ENCODE measurements at regions not wholly inside any gene's neighbourhood (a gene's known extent, or its start where the extent isn't known, plus 50 kb on each side); places are given as distances from the start of the nearest gene placed in this dataset.

GRCh38 chr12:22755629-22756028, 130.7 kb downstream of the ETNK1 start:
- WGBS, 2 experiments (ENCODE audit: extremely low coverage in 2 of 2, insufficient read length in 1 of 2): no CpG with 5 or more reads among the region's 1 CpG
- H2BK15ac ChIP-seq (ENCODE audit: low read depth, low read length): no peak overlapping the region
- H3K18ac ChIP-seq (ENCODE audit: low read depth, low read length): no peak overlapping the region
- H2BK5ac ChIP-seq (ENCODE audit: low read depth, low read length, poor library complexity, severe bottlenecking): no peak overlapping the region
- BruUV-seq (replicated peaks): no TSS peak
- no peak overlapping the region for H3K9ac ChIP-seq (ENCODE audit: low read depth, low read length)
- no peaks in the 10 kb centered on the region for H3K27me3 ChIP-seq (ENCODE audit: control insufficient read depth, insufficient read depth, low read length)
- no peak overlapping the region for H4K8ac ChIP-seq (ENCODE audit: low read depth in 2 of 2, low read length in 2 of 2)
- H3K9me3 ChIP-seq (ENCODE audit: control insufficient read depth, insufficient read depth, low read length): no peaks in the 10 kb centered on the region
- no peaks in the 10 kb centered on the region for H4K20me1 ChIP-seq (ENCODE audit: insufficient read depth, low read length)
- H2AFZ ChIP-seq (replicated peaks; ENCODE audit: low read length, poor library complexity): no peak overlapping the region
- H4K5ac ChIP-seq (ENCODE audit: low read depth, low read length): no peak overlapping the region
- no peak overlapping the region for H2AK9ac ChIP-seq (replicated peaks; ENCODE audit: low read depth, low read length, poor library complexity)
- ChIA-PET CTCF (no interaction called here), POLR2A (ENCODE audit: unreplicated experiment) (interaction anchor here (0.6 kb wide), 1 partner anchor 49 kb away, joined by 3 read pairs; no protein-coding TSS in a partner anchor)
- DNase-seq (no peak), ATAC-seq (ENCODE audit: low read depth) (no peak)
- H3K4ac ChIP-seq (ENCODE audit: low read depth, low read length): no peak overlapping the region
- dilution Hi-C loops (cut with HindIII; ENCODE audit: low sequenced_read_pairs, unreplicated experiment): no loop called here
- H2BK20ac ChIP-seq (ENCODE audit: low read depth, low read length): no peak overlapping the region
- TF ChIP-seq MAZ (IDR thresholded peaks at IDR 0.05; ENCODE audit: borderline replicate concordance, low read depth, low read length) (no peak), NFE2L2 (IDR thresholded peaks at IDR 0.05; ENCODE audit: low read depth, low read length) (no peak), RAD21 (IDR thresholded peaks at IDR 0.05; ENCODE audit: low read length) (no peak), BHLHE40 (IDR thresholded peaks at IDR 0.05; ENCODE audit: low read depth, low read length) (no peak), CTCF (conservative IDR thresholded peaks at IDR 0.05; ENCODE audit: low read depth, low read length) (no peak), CEBPB (IDR thresholded peaks at IDR 0.05; ENCODE audit: low read depth, low read length) (no peak), RFX5 (IDR thresholded peaks at IDR 0.05; ENCODE audit: low read depth, low read length) (no peak), ELK1 (IDR thresholded peaks at IDR 0.05; ENCODE audit: borderline replicate concordance, low read depth, low read length) (no peak), SMC3 (IDR thresholded peaks at IDR 0.05; ENCODE audit: low read depth, low read length) (no peak), POLR2A (IDR thresholded peaks at IDR 0.05; ENCODE audit: low read depth, low read length) (no peak), RCOR1 (IDR thresholded peaks at IDR 0.05; ENCODE audit: insufficient replicate concordance, low read length) (no peak), MAFK (IDR thresholded peaks at IDR 0.05; ENCODE audit: low read depth, low read length) (no peak)
- no peaks in the 10 kb centered on the region for H3K36me3 ChIP-seq (ENCODE audit: control insufficient read depth, insufficient read depth, low read length)
- H2AK5ac ChIP-seq (ENCODE audit: low read depth, low read length): no peak overlapping the region
- no peak overlapping the region for H2BK120ac ChIP-seq (ENCODE audit: low read depth, low read length)
- no peaks in the 10 kb centered on the region for H3K9me1 ChIP-seq (ENCODE audit: insufficient read depth, low read length)
- no peaks in the 10 kb centered on the region for H3K4me1 ChIP-seq (ENCODE audit: control insufficient read depth, insufficient read depth, low read length)
- no peak overlapping the region for H3K14ac ChIP-seq (replicated peaks; ENCODE audit: low read depth, low read length)
- in situ Hi-C loops (cut with MboI; ENCODE audit: low sequenced_read_pairs): no loop called here
- intact Hi-C loops (cut with micrococcal nuclease): no loop called here
- H3K27ac ChIP-seq (ENCODE audit: insufficient read depth, low read length): no peak overlapping the region
- H3K4me2 ChIP-seq (ENCODE audit: low read depth, low read length): no peak overlapping the region
- H3K79me1 ChIP-seq (ENCODE audit: low read depth in 1 of 2, low read length in 2 of 2): no peaks in the 10 kb centered on the region
- no peak overlapping the region for H4K91ac ChIP-seq (ENCODE audit: insufficient read depth, low read depth, low read length)
- no peak overlapping the region for H3K4me3 ChIP-seq (ENCODE audit: insufficient read depth, low read depth, low read length)
- H3K23ac ChIP-seq (ENCODE audit: low read depth, low read length): no peak overlapping the region
- no peak overlapping the region for H3K56ac ChIP-seq (ENCODE audit: extremely low read depth, insufficient read depth, low read length)
